ENCODE measurements at regions not wholly inside any gene's neighbourhood (a gene's known extent, or its start where the extent isn't known, plus 50 kb on each side); places are given as distances from the start of the nearest gene placed in this dataset.
A peak's percentile ranks its signal among the peaks of the same experiment; 100 is the strongest.

GRCh38 chr5:15406478-15406877 is 93.5 kb upstream of the FBXL7 start:
- in situ Hi-C loops (cut with HindIII; ENCODE audit: low pct_unique_long_range_greater_than_20kb, low sequenced_read_pairs), result no loop called here
- no peak for TF ChIP-seq JUND (IDR thresholded peaks at IDR 0.05; ENCODE audit: low read depth)
- no peak for DNase-seq (ENCODE audit: low read depth in 1 of 2, low spot score in 1 of 2)

GRCh38 chr5:15393146-15393545 is 106.8 kb upstream of the FBXL7 start:
- no peak for DNase-seq (ENCODE audit: low read depth in 1 of 2, low spot score in 1 of 2)
- in situ Hi-C loops (cut with HindIII; ENCODE audit: low pct_unique_long_range_greater_than_20kb, low sequenced_read_pairs), result no loop called here
- TF ChIP-seq JUND (IDR thresholded peaks at IDR 0.05; ENCODE audit: low read depth), result no peak

- in situ Hi-C loops (cut with HindIII; ENCODE audit: low pct_unique_long_range_greater_than_20kb, low sequenced_read_pairs), result no loop called here
- DNase-seq (ENCODE audit: low read depth in 1 of 2, low spot score in 1 of 2), result no peak
- TF ChIP-seq JUND (IDR thresholded peaks at IDR 0.05; ENCODE audit: low read depth), result no peak
Measured at GRCh38 chr5:15391704-15392397, 108.1 kb upstream of the FBXL7 start.

GRCh38 chr5:15388866-15389265 is 111.1 kb upstream of the FBXL7 start:
- no peak for DNase-seq (ENCODE audit: low read depth in 1 of 2, low spot score in 1 of 2)
- in situ Hi-C loops (cut with HindIII; ENCODE audit: low pct_unique_long_range_greater_than_20kb, low sequenced_read_pairs), result no loop called here
- no peak for TF ChIP-seq JUND (IDR thresholded peaks at IDR 0.05; ENCODE audit: low read depth)

- DNase-seq (ENCODE audit: low read depth in 1 of 2, low spot score in 1 of 2), result no peak
- no peak for TF ChIP-seq JUND (IDR thresholded peaks at IDR 0.05; ENCODE audit: low read depth)
- in situ Hi-C loops (cut with HindIII; ENCODE audit: low pct_unique_long_range_greater_than_20kb, low sequenced_read_pairs), result no loop called here
Measured at GRCh38 chr5:15387931-15388524, 112.0 kb upstream of the FBXL7 start.

GRCh38 chr5:15386122-15386521 is 113.9 kb upstream of the FBXL7 start:
- no peak for TF ChIP-seq JUND (IDR thresholded peaks at IDR 0.05; ENCODE audit: low read depth)
- in situ Hi-C loops (cut with HindIII; ENCODE audit: low pct_unique_long_range_greater_than_20kb, low sequenced_read_pairs), result no loop called here

GRCh38 chr5:15385553-15385952 is 114.4 kb upstream of the FBXL7 start:
- in situ Hi-C loops (cut with HindIII; ENCODE audit: low pct_unique_long_range_greater_than_20kb, low sequenced_read_pairs), result no loop called here
- TF ChIP-seq JUND (IDR thresholded peaks at IDR 0.05; ENCODE audit: low read depth), result no peak
- no peak for DNase-seq (ENCODE audit: low read depth in 1 of 2, low spot score in 1 of 2)

More at GRCh38 chr5:15386122-15386521, 113.9 kb upstream of the FBXL7 start:
- no peak for DNase-seq (ENCODE audit: low read depth in 1 of 2, low spot score in 1 of 2)

- DNase-seq (ENCODE audit: low read depth in 1 of 2, low spot score in 1 of 2), result no peak
- no peak for TF ChIP-seq JUND (IDR thresholded peaks at IDR 0.05; ENCODE audit: low read depth)
- in situ Hi-C loops (cut with HindIII; ENCODE audit: low pct_unique_long_range_greater_than_20kb, low sequenced_read_pairs), result no loop called here
Measured at GRCh38 chr5:15385037-15385436, 114.9 kb upstream of the FBXL7 start.

GRCh38 chr5:15384581-15384980 is 115.4 kb upstream of the FBXL7 start:
- DNase-seq (ENCODE audit: low read depth in 1 of 2, low spot score in 1 of 2), result no peak
- no peak for TF ChIP-seq JUND (IDR thresholded peaks at IDR 0.05; ENCODE audit: low read depth)
- in situ Hi-C loops (cut with HindIII; ENCODE audit: low pct_unique_long_range_greater_than_20kb, low sequenced_read_pairs), result no loop called here

GRCh38 chr5:15384176-15384575 is 115.8 kb upstream of the FBXL7 start:
- in situ Hi-C loops (cut with HindIII; ENCODE audit: low pct_unique_long_range_greater_than_20kb, low sequenced_read_pairs), result no loop called here
- no peak for DNase-seq (ENCODE audit: low read depth in 1 of 2, low spot score in 1 of 2)
- TF ChIP-seq JUND (IDR thresholded peaks at IDR 0.05; ENCODE audit: low read depth), result no peak

- in situ Hi-C loops (cut with HindIII; ENCODE audit: low pct_unique_long_range_greater_than_20kb, low sequenced_read_pairs), result no loop called here
- DNase-seq (ENCODE audit: low read depth in 1 of 2, low spot score in 1 of 2), result peak in 1 of 2 experiments; percentile 33
- no peak for TF ChIP-seq JUND (IDR thresholded peaks at IDR 0.05; ENCODE audit: low read depth)
Measured at GRCh38 chr5:15383469-15383868, 116.5 kb upstream of the FBXL7 start.

- in situ Hi-C loops (cut with HindIII; ENCODE audit: low pct_unique_long_range_greater_than_20kb, low sequenced_read_pairs), result no loop called here
- no peak for DNase-seq (ENCODE audit: low read depth in 1 of 2, low spot score in 1 of 2)
Measured at GRCh38 chr5:15383021-15383420, 117.0 kb upstream of the FBXL7 start.

GRCh38 chr5:15377573-15378340 is 122.2 kb upstream of the FBXL7 start:
- in situ Hi-C loops (cut with HindIII; ENCODE audit: low pct_unique_long_range_greater_than_20kb, low sequenced_read_pairs), result no loop called here
- TF ChIP-seq JUND (IDR thresholded peaks at IDR 0.05; ENCODE audit: low read depth), result no peak

More at GRCh38 chr5:15383021-15383420, 117.0 kb upstream of the FBXL7 start:
- TF ChIP-seq JUND (IDR thresholded peaks at IDR 0.05; ENCODE audit: low read depth), result no peak

More at GRCh38 chr5:15377573-15378340, 122.2 kb upstream of the FBXL7 start:
- no peak for DNase-seq (ENCODE audit: low read depth in 1 of 2, low spot score in 1 of 2)
